HG03060 (cell line): ENCODE measurements at regions not wholly inside any gene's neighbourhood (a gene's known extent, or its start where the extent isn't known, plus 50 kb on each side); places are given as distances from the start of the nearest gene placed in this dataset.
A peak's percentile ranks its signal among the peaks of the same experiment; 100 is the strongest.

Experiments
- ATAC-seq: cut with Tn5 transposase; IDR thresholded peaks from one replicate; pipeline ENCODE4 v1.9.1; 2021; ENCODE audit warnings: low read depth, moderate number of reproducible peaks; ENCODE audit not compliant: unreplicated experiment

GRCh38 chr3:66165660-66166059, 55.1 kb upstream of the SLC25A26 start:
- no peak for ATAC-seq

- ATAC-seq = no peak
These were observed 56.6 kb upstream of the SLC25A26 start for GRCh38 chr3:66164155-66164554.

- no peak for ATAC-seq
These were observed 57.6 kb upstream of the SLC25A26 start for GRCh38 chr3:66163222-66163621.

GRCh38 chr3:66162766-66163165, 58.0 kb upstream of the SLC25A26 start:
- no peak for ATAC-seq

- ATAC-seq = no peak
These were observed 61.7 kb upstream of the SLC25A26 start for GRCh38 chr3:66158933-66159683.

GRCh38 chr3:66154444-66154861, 66.3 kb upstream of the SLC25A26 start:
- no peak for ATAC-seq

- no peak for ATAC-seq
These were observed 67.0 kb upstream of the SLC25A26 start for GRCh38 chr3:66153481-66154443.

GRCh38 chr3:66152336-66152735, 68.5 kb upstream of the SLC25A26 start:
- ATAC-seq = no peak

- no peak for ATAC-seq
These were observed 69.8 kb upstream of the SLC25A26 start for GRCh38 chr3:66150977-66151376.

- no peak for ATAC-seq
These were observed 71.5 kb upstream of the SLC25A26 start for GRCh38 chr3:66149269-66149668.

- no peak for ATAC-seq
These were observed 75.4 kb upstream of the SLC25A26 start for GRCh38 chr3:66145408-66145733.

- no peak for ATAC-seq
These were observed 76.0 kb upstream of the SLC25A26 start for GRCh38 chr3:66144568-66145407.

- ATAC-seq = no peak
These were observed 78.7 kb upstream of the SLC25A26 start for GRCh38 chr3:66142079-66142478.

- peak; percentile 90 for ATAC-seq
These were observed 79.9 kb upstream of the SLC25A26 start for GRCh38 chr3:66140743-66141372.

- ATAC-seq = no peak
These were observed 80.7 kb upstream of the SLC25A26 start for GRCh38 chr3:66140106-66140505.

- no peak for ATAC-seq
These were observed 81.4 kb upstream of the SLC25A26 start for GRCh38 chr3:66139415-66139814.

GRCh38 chr3:66138336-66139313, 82.2 kb upstream of the SLC25A26 start:
- ATAC-seq = no peak

GRCh38 chr3:66136597-66136996, 84.2 kb upstream of the SLC25A26 start:
- ATAC-seq = no peak

GRCh38 chr3:66133853-66134445, 86.9 kb upstream of the SLC25A26 start:
- ATAC-seq = no peak
